HepG2 (cell line): ENCODE measurements at regions not wholly inside any gene's neighbourhood (a gene's known extent, or its start where the extent isn't known, plus 50 kb on each side); places are given as distances from the start of the nearest gene placed in this dataset.

Experiments used
- ATAC-seq: fragments of 200-7000 bp; cut with Tn5 transposase; 3 replicates; pipeline ENCODE4 v1.9.1; 2020; ENCODE audit warnings: mild to moderate bottlenecking, moderate library complexity
- BruUV-seq: library from RNA; stranded (reverse); fragments of 400-500 nt; replicated peaks from 2 replicates; lab custom pipeline; 2021; lab: Mats Ljungman, UMichigan
- CTCF ChIA-PET: fragments of 300-600 bp; formaldehyde crosslinking; extraction: SDS; loops from one replicate; lab custom pipeline; 2021; ENCODE audit warnings: low total read pairs, inconsistent platforms, low intra/inter-chr PET ratio; lab: Yijun Ruan, JAX
- POLR2A ChIA-PET: fragments of 350-600 bp; sonication (Branson Sonifier 250); formaldehyde crosslinking; loops from one replicate; lab custom pipeline; 2020; ENCODE audit warnings: antibody characterized with exemption, inconsistent platforms; lab: Yijun Ruan, JAX
- DNase-seq: peaks from one replicate; pipeline ENCODE4 v3.0.0-alpha.2; 2015; ENCODE audit warnings: low spot score
- FAIRE-seq: peaks from 3 replicates; lab custom pipeline; 2011; peaks lifted over from hg19 to GRCh38; lab: Jason Lieb, UNC
- H2AFZ ChIP-seq: one replicate; pipeline ENCODE4 v1.6.1; 2011; ENCODE audit warnings: low read length, inconsistent platforms
- H3K27ac ChIP-seq: fragments of 300-600 bp; 3 replicates; pipeline ENCODE4 v1.8.0; 2011; ENCODE audit warnings: mixed run types, mild to moderate bottlenecking, mixed read lengths, low read length, inconsistent platforms; ENCODE audit not compliant: insufficient read depth; ENCODE audit errors: extremely low read length
- H3K27me3 ChIP-seq, 2 experiments: fragments of 200-600 bp in 1 of 2; 2 replicates in 1 of 2; 3 replicates in 1 of 2; pipeline versions ENCODE4 v1.6.0 to v1.8.0; 2011; ENCODE audit warnings: low read length in 2 of 2, mild to moderate bottlenecking in 2 of 2, moderate library complexity in 2 of 2, inconsistent platforms in 1 of 2; ENCODE audit not compliant: insufficient read depth in 2 of 2, control insufficient read depth in 1 of 2
- H3K36me3 ChIP-seq, 2 experiments: fragments of 200-600 bp in 1 of 2; replicated peaks in 1 of 2; 2 replicates in 1 of 2; 3 replicates in 1 of 2; pipeline versions ENCODE4 v1.5.1 to v1.8.0; 2011; ENCODE audit warnings: low read length in 2 of 2, inconsistent platforms in 1 of 2; ENCODE audit not compliant: insufficient read depth in 2 of 2, control insufficient read depth in 1 of 2
- H3K4me1 ChIP-seq: 2 replicates; pipeline ENCODE4 v1.5.1; 2012; ENCODE audit warnings: low read length, inconsistent platforms; ENCODE audit not compliant: insufficient read depth
- H3K4me2 ChIP-seq: 2 replicates; pipeline ENCODE4 v1.6.0; 2011; ENCODE audit warnings: low read depth, low read length, inconsistent platforms
- H3K4me3 ChIP-seq, 3 experiments: fragments of 200-600 bp in 1 of 3; sonication (generic), shearing (Covaris generic) in 1 of 3; replicated peaks in 1 of 3; 2 replicates each; pipeline ENCODE4 v1.5.1; 2011 to 2016; ENCODE audit warnings: low read length in 3 of 3, inconsistent platforms in 2 of 3, low read depth in 2 of 3, mild to moderate bottlenecking in 2 of 3, control low read depth in 1 of 3, mixed read lengths in 1 of 3; ENCODE audit not compliant: insufficient read depth in 1 of 3
- H3K79me2 ChIP-seq: one replicate; pipeline ENCODE4 v1.6.1; 2011; ENCODE audit warnings: low read length, inconsistent platforms; ENCODE audit not compliant: insufficient read depth
- H3K9ac ChIP-seq: 2 replicates; pipeline ENCODE4 v1.6.0; 2011; ENCODE audit warnings: mild to moderate bottlenecking, low read depth, low read length, inconsistent platforms; ENCODE audit not compliant: insufficient read depth
- H3K9me3 ChIP-seq: 2 replicates; pipeline ENCODE4 v1.5.1; 2012; ENCODE audit warnings: mild to moderate bottlenecking, low read length
- H4K20me1 ChIP-seq: 2 replicates; pipeline ENCODE4 v1.6.0; 2011; ENCODE audit warnings: inconsistent platforms, mild to moderate bottlenecking, low read length, moderate library complexity; ENCODE audit not compliant: insufficient read depth
- E2F2 ChIP-seq: sonication (generic); formaldehyde crosslinking; IDR thresholded peaks from 2 replicates; pipeline ENCODE4 v1.4.0; 2020; ENCODE audit warnings: missing genetic modification reagents, borderline replicate concordance
- FOXC1 ChIP-seq: sonication (generic); formaldehyde crosslinking; IDR thresholded peaks from 2 replicates; pipeline ENCODE4 v1.8.0; 2022; ENCODE audit warnings: mild to moderate bottlenecking, missing genetic modification reagents, borderline replicate concordance
- HNRNPH1 ChIP-seq: fragments of 200-400 bp; formaldehyde crosslinking; optimal IDR thresholded peaks from 2 replicates; pipeline ENCODE3; 2017; ENCODE audit warnings: mild to moderate bottlenecking, low read depth, low read length
- ISL2 ChIP-seq: sonication (generic); formaldehyde crosslinking; IDR thresholded peaks from 2 replicates; pipeline ENCODE4 v1.5.0; 2020; ENCODE audit warnings: missing genetic modification reagents
- JUNB ChIP-seq: sonication (generic); formaldehyde crosslinking; IDR thresholded peaks from 2 replicates; pipeline ENCODE4 v1.8.0; 2022; ENCODE audit warnings: missing genetic modification reagents, mild to moderate bottlenecking, borderline replicate concordance
- NR1H2 ChIP-seq: sonication (generic); formaldehyde crosslinking; IDR thresholded peaks from 2 replicates; pipeline ENCODE4 v1.8.1; 2022; ENCODE audit warnings: low read depth, missing genetic modification reagents, borderline replicate concordance
- SMARCE1 ChIP-seq: fragments of 450-650 bp; IDR thresholded peaks from 2 replicates; pipeline ENCODE4 v1.6.1; 2017; ENCODE audit warnings: borderline replicate concordance
- SP5 ChIP-seq: IDR thresholded peaks from 2 replicates; pipeline ENCODE4 v1.6.1; 2016; ENCODE audit warnings: low read depth, borderline replicate concordance
- SUZ12 ChIP-seq: fragments of 150-350 bp; IDR thresholded peaks from 2 replicates; pipeline ENCODE4 v1.6.1; 2014; ENCODE audit warnings: low read depth, low read length
- ZFY ChIP-seq: sonication (generic); formaldehyde crosslinking; IDR thresholded peaks from 2 replicates; pipeline ENCODE4 v1.4.0; 2020; ENCODE audit warnings: missing genetic modification reagents
- ZNF263 ChIP-seq: sonication (generic); formaldehyde crosslinking; IDR thresholded peaks from 2 replicates; pipeline ENCODE4 v1.4.0; 2020; ENCODE audit warnings: missing genetic modification reagents
- WGBS: methylation state at CpG from one replicate; pipeline ENCODE4 v1.1.6; 2017; ENCODE audit warnings: low lambda C conversion rate; 5-methylcytosine and 5-hydroxymethylcytosine counted together
- in situ Hi-C: cut with HindIII; loops from 2 replicates; pipeline ENCODE4 v1.10.0; 2017; ENCODE audit warnings: low pct_unique_long_range_greater_than_20kb; ENCODE audit not compliant: extremely low pct_ligation_motif_present
- intact Hi-C: fragments of 100-400 bp; cut with micrococcal nuclease; formaldehyde crosslinking; loops from one replicate; pipeline ENCODE4 v1.10.0; 2022; ENCODE audit not compliant: unreplicated experiment
- TF ChIP-seq, protein P1 (sequence below): sonication (generic); formaldehyde crosslinking; conservative IDR thresholded peaks from 2 replicates; pipeline ENCODE4 v1.8.1; 2023; ENCODE audit warnings: missing genetic modification reagents
- TF ChIP-seq, protein P2 (sequence below): sonication (generic); formaldehyde crosslinking; IDR thresholded peaks from 2 replicates; pipeline ENCODE4 v1.4.0; 2020; ENCODE audit warnings: mild to moderate bottlenecking, missing genetic modification reagents
- TF ChIP-seq, protein P3 (sequence below): sonication (generic); formaldehyde crosslinking; IDR thresholded peaks from 2 replicates; pipeline ENCODE4 v1.9.0; 2021; ENCODE audit warnings: missing genetic modification reagents, mild to moderate bottlenecking, borderline replicate concordance

DNA sequence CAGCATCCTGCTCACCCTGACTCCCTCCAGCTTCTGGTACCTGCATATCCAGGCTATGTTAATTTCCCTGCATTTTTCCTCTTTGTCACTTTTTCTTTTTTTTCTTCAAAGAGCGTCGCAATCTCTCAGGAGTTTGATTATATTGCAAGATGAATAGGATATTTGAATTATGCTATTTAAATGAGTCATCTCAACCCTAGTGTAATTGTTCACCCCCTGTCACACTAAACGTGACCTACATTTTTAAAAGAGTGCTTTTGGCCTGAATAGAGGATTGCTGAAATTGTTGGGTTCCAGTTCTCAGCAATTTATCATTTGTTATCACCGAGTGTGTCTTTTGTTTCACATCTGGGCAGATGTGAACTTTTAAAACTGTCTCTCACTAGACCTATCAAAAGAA is 294.7 kb downstream of the SOX2 start:
- Histone ChIP-seq H2AFZ (no peak overlapping the region), H3K79me2 (no peaks in the 10 kb centered on the region), H3K4me1 (no peaks in the 10 kb centered on the region), H3K4me3 (no peak overlapping the region), H3K27ac (no peak overlapping the region), H4K20me1 (no peaks in the 10 kb centered on the region), H3K4me2 (no peak overlapping the region), H3K36me3 (no peaks in the 10 kb centered on the region), H3K9ac (no peak overlapping the region), H3K27me3 (no peaks in the 10 kb centered on the region), H3K9me3 (no peaks in the 10 kb centered on the region)
- TF ChIP-seq SUZ12 (no peak), FOXC1 (CRISPR knock-in tag) (no peak), HNRNPH1 (no peak), ZFY (CRISPR knock-in tag) (no peak), SP5 (CRISPR knock-in tag) (no peak), ISL2 (CRISPR knock-in tag) (no peak), SMARCE1 (no peak)
- TF ChIP-seq, protein P1, sequence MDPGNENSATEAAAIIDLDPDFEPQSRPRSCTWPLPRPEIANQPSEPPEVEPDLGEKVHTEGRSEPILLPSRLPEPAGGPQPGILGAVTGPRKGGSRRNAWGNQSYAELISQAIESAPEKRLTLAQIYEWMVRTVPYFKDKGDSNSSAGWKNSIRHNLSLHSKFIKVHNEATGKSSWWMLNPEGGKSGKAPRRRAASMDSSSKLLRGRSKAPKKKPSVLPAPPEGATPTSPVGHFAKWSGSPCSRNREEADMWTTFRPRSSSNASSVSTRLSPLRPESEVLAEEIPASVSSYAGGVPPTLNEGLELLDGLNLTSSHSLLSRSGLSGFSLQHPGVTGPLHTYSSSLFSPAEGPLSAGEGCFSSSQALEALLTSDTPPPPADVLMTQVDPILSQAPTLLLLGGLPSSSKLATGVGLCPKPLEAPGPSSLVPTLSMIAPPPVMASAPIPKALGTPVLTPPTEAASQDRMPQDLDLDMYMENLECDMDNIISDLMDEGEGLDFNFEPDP (CRISPR knock-in tag), result no peak
- POLR2A ChIA-PET, result no interaction called here
- intact Hi-C loops, result no loop called here
- WGBS, result 44% methylated on average over 4 of the region's 4 CpGs
- FAIRE-seq (no peak), ATAC-seq (no peak), DNase-seq (no peak)
- CTCF ChIA-PET, result no interaction called here
- in situ Hi-C loops, result no loop called here
- no TSS peak for BruUV-seq

DNA sequence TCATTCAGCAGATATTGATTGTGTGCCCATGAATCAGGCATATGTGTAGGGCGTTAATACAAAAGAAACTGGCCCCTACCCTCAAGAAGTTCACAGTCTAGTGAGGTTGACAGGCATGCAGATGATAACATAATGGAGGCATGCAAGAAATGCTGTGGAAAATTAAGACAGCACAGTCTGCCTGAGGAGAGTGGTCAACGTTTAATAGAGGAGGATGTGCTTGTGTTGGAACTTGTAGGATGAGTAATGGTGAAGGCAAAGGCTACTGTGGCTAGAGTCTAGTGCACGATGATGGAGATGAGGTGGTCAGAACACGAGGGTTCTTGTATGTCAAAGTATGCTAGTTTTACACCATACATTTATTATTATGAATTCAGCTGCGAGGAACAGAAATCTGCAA is 295.7 kb downstream of the SOX2 start:
- no peak for FAIRE-seq
- in situ Hi-C loops, result no loop called here
- TF ChIP-seq, protein P2, sequence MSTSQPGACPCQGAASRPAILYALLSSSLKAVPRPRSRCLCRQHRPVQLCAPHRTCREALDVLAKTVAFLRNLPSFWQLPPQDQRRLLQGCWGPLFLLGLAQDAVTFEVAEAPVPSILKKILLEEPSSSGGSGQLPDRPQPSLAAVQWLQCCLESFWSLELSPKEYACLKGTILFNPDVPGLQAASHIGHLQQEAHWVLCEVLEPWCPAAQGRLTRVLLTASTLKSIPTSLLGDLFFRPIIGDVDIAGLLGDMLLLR, result no peak
- TF ChIP-seq, protein P3, sequence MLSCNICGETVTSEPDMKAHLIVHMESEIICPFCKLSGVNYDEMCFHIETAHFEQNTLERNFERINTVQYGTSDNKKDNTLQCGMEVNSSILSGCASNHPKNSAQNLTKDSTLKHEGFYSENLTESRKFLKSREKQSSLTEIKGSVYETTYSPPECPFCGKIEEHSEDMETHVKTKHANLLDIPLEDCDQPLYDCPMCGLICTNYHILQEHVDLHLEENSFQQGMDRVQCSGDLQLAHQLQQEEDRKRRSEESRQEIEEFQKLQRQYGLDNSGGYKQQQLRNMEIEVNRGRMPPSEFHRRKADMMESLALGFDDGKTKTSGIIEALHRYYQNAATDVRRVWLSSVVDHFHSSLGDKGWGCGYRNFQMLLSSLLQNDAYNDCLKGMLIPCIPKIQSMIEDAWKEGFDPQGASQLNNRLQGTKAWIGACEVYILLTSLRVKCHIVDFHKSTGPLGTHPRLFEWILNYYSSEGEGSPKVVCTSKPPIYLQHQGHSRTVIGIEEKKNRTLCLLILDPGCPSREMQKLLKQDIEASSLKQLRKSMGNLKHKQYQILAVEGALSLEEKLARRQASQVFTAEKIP (CRISPR knock-in tag), result no peak
- no peak for TF ChIP-seq JUNB (CRISPR knock-in tag)
- no peak for TF ChIP-seq ZNF263 (CRISPR knock-in tag)
- TF ChIP-seq E2F2 (CRISPR knock-in tag), result no peak
- TF ChIP-seq NR1H2 (CRISPR knock-in tag), result no peak
- TF ChIP-seq, all 625 proteins: peak for 0
- Histone ChIP-seq H3K79me2 (no peaks in the 10 kb centered on the region), H3K9ac (no peak overlapping the region), H3K36me3 (no peaks in the 10 kb centered on the region), H4K20me1 (no peaks in the 10 kb centered on the region), H2AFZ (no peak overlapping the region), H3K4me2 (no peak overlapping the region), H3K27ac (no peak overlapping the region), H3K27me3 (no peaks in the 10 kb centered on the region), H3K4me1 (no peaks in the 10 kb centered on the region), H3K9me3 (no peaks in the 10 kb centered on the region), H3K4me3 (no peak overlapping the region)
- DNase-seq (no peak), ATAC-seq (no peak)
- no TSS peak for BruUV-seq
- ChIA-PET POLR2A (no interaction called here), CTCF (no interaction called here)
- 1% methylated on average over 5 of the region's 5 CpGs for WGBS
- intact Hi-C loops, result no loop called here
